Stomach smooth muscle (tissue), 2 donors: ENCODE measurements at regions not wholly inside any gene's neighbourhood (a gene's known extent, or its start where the extent isn't known, plus 50 kb on each side); places are given as distances from the start of the nearest gene placed in this dataset.
"Not testable (repeated sequence)": the region's sequence is repeated elsewhere in the genome, so short reads cannot be mapped to it uniquely, and the experiment has no call there.

Experiments used
- H3K27ac ChIP-seq: one replicate; pipeline ENCODE4 v1.7.0; 2013; ENCODE audit warnings: mild to moderate bottlenecking, low read length, inconsistent platforms
- H3K27me3 ChIP-seq, 2 donors: one replicate each; pipeline ENCODE4 v1.7.0; 2013; ENCODE audit warnings: low read length in 2 of 2; ENCODE audit not compliant: insufficient read depth in 2 of 2, control insufficient read depth in 1 of 2
- H3K36me3 ChIP-seq, 2 donors: one replicate each; pipeline ENCODE4 v1.7.0; 2013; ENCODE audit warnings: low read length in 2 of 2; ENCODE audit not compliant: control insufficient read depth in 2 of 2, insufficient read depth in 2 of 2
- H3K4me1 ChIP-seq: one replicate; pipeline ENCODE4 v1.7.0; 2013; ENCODE audit warnings: low read length; ENCODE audit not compliant: control insufficient read depth, insufficient read depth
- H3K4me3 ChIP-seq, 2 donors: one replicate each; pipeline ENCODE4 v1.7.0; 2013; ENCODE audit warnings: low read length in 2 of 2
- H3K9ac ChIP-seq, 2 donors: one replicate each; pipeline ENCODE4 v1.7.0; 2013; ENCODE audit warnings: low read length in 2 of 2, mild to moderate bottlenecking in 1 of 2
- H3K9me3 ChIP-seq, 2 donors: one replicate each; pipeline ENCODE4 v1.7.0; 2013; ENCODE audit warnings: low read length in 2 of 2; ENCODE audit not compliant: control insufficient read depth in 2 of 2
- donor health status: healthy.
- donor health status: Pancreatic carcinoma.

DNA sequence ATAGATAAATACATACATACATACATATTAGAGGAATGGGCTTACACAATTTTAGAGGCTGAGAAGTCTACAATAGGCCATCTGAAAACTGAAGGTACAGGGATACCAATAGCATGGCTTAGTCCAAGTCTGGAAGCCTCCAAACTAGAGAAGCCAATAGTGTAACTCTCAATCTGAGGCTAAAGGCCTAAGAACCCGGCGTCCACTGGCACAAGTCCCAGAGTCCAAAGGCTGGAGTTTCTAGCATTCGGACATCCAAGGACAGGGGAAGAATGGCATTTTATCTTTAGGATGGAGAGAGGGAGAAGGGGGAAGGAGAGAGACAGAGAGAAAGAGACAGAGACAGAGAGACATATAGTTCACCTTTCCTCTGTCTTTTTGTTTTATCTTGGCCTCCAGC, 63.7 kb upstream of the SYT4 start:
- no peak overlapping the region for H3K4me3 ChIP-seq
- no peak overlapping the region for H3K9ac ChIP-seq
- no peaks in the 10 kb centered on the region for H3K27me3 ChIP-seq
- no peaks in the 10 kb centered on the region for H3K9me3 ChIP-seq
- no peaks in the 10 kb centered on the region for H3K4me1 ChIP-seq
- no peaks in the 10 kb centered on the region for H3K36me3 ChIP-seq
- no peak overlapping the region for H3K27ac ChIP-seq

DNA sequence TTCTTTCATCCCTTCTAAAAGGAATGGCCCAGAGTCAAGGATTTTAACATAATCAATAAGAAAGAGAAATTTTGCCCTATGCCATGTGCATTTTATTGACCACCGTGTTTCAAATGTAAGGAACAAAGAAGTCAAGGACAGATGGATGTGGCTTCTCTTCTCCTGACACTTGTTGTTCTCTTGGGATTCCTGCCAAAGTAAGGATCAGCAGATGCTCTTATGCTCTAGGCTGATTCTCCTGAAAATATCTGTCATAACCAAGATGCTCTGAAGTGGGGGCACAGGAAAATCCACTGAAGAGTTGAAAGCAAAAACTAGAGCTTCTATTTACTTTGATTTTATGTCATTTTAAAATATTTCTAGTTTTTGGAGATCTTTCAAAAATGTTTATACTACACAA, 72.9 kb upstream of the SYT4 start:
- Histone ChIP-seq H3K27ac (no peak overlapping the region), H3K9me3 (no peaks in the 10 kb centered on the region), H3K4me3 (no peak overlapping the region), H3K27me3 (no peaks in the 10 kb centered on the region), H3K4me1 (no peaks in the 10 kb centered on the region), H3K9ac (no peak overlapping the region), H3K36me3 (no peaks in the 10 kb centered on the region)

- no peak overlapping the region for H3K9ac ChIP-seq
- no peak overlapping the region for H3K4me3 ChIP-seq
- H3K4me1 ChIP-seq: no peaks in the 10 kb centered on the region
- H3K27ac ChIP-seq: no peak overlapping the region
- peaks cover 0 to 2% of the 10 kb centered on the region in 2 donors for H3K9me3 ChIP-seq
- no peaks in the 10 kb centered on the region for H3K27me3 ChIP-seq
- no peaks in the 10 kb centered on the region for H3K36me3 ChIP-seq
Observed at GRCh38 chr18:43364535-43364934, 87.2 kb upstream of the SYT4 start.

DNA sequence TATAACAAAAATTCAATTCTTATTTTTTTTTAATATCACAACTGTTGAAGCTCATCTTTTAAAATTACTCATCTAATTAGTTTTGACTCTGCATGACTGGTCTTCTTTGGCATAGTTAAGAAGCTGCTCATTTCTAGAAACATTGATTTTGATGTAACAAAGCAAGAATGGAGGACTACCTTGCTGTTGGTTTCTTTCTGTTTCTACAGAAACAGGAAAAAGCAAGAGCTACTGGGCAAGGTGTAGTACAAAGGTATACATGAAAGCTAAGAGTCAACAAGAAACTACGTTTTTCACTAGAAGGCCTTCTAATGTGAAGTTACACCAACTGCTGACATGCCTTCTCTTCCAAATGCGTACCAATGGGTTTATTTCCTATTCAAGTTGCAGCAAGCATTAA, 90.6 kb upstream of the SYT4 start:
- no peak overlapping the region for H3K4me3 ChIP-seq
- H3K27ac ChIP-seq: no peak overlapping the region

DNA sequence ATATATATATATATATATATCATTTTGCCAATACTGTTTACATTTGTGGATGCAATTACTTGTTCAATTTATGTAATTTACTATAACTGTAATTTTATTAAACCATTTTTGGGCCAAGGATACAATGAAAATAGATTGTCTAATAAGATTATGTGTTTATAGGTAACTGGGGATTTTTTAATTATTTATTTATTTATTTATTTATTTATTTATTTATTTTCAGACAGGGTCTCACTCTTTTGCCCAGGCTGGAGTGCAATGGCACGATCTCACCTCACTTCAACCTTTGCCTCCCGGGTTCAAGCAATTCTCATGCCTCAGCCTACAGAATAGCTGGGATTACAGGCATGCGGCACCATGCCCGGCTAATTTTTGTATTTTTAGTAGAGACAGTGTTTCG, 92.0 kb upstream of the SYT4 start:
- H3K27ac ChIP-seq, H3K4me3 ChIP-seq, H3K9me3 ChIP-seq, H3K36me3 ChIP-seq, H3K27me3 ChIP-seq, H3K4me1 ChIP-seq, H3K9ac ChIP-seq: not testable (repeated sequence)

More for the DNA sequence above, 90.6 kb upstream of the SYT4 start:
- no peaks in the 10 kb centered on the region for H3K27me3 ChIP-seq
- H3K9me3 ChIP-seq: no peaks in the 10 kb centered on the region
- H3K36me3 ChIP-seq: no peaks in the 10 kb centered on the region
- H3K9ac ChIP-seq: no peak overlapping the region
- no peaks in the 10 kb centered on the region for H3K4me1 ChIP-seq

DNA sequence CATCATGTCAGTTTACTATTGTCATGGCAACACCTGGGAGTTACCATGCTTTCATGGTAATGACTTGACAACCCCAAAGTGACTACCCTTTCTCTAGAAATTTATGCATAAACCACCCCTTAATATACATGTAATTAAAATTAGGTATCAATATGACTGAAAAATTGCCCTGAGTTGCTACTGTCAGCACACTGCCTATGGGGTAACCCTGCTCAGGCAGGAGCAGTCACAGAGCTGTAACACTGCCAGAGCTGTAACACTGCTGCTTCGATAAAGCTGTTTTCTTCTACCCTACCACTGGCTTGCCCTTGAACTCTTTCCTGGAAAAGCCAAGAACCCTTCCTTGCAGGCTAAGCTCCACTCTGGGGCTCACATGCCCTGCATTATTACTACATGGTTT, 95.5 kb upstream of the SYT4 start:
- H3K27me3 ChIP-seq: no peaks in the 10 kb centered on the region
- no peak overlapping the region for H3K4me3 ChIP-seq
- H3K4me1 ChIP-seq: no peaks in the 10 kb centered on the region
- no peaks in the 10 kb centered on the region for H3K9me3 ChIP-seq
- no peak overlapping the region for H3K9ac ChIP-seq
- no peaks in the 10 kb centered on the region for H3K36me3 ChIP-seq
- H3K27ac ChIP-seq: no peak overlapping the region

DNA sequence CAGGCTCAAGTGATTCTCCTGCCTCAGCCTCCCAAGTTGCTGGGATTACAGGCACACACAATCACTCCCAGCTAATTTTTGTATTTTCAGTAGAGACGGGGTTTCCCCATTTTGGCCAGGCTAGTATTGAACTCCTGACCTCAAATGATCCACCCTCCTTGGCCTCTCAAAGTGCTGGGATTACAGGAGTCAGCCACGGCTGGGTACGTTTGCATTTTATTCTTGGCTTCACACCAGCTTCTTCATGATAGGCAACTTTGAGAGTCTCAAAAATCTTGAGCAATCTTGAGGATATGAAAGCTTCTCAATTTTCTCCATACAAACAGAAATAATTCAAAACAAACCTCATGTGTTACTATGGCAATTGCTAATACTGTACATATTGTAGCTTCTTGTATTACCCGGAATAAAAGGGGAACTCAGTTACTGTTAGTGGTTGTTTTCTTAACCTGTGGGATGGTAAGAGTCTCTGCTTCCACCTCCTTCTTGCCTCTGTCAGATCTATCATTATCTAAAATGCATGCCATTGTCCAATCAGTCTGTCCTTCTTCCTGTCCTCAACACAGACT, 102.9 kb upstream of the SYT4 start:
- H3K36me3 ChIP-seq: no peaks in the 10 kb centered on the region
- H3K9ac ChIP-seq: no peak overlapping the region
- no peaks in the 10 kb centered on the region for H3K27me3 ChIP-seq
- no peak overlapping the region for H3K4me3 ChIP-seq
- H3K9me3 ChIP-seq: no peaks in the 10 kb centered on the region
- no peak overlapping the region for H3K27ac ChIP-seq
- no peaks in the 10 kb centered on the region for H3K4me1 ChIP-seq

DNA sequence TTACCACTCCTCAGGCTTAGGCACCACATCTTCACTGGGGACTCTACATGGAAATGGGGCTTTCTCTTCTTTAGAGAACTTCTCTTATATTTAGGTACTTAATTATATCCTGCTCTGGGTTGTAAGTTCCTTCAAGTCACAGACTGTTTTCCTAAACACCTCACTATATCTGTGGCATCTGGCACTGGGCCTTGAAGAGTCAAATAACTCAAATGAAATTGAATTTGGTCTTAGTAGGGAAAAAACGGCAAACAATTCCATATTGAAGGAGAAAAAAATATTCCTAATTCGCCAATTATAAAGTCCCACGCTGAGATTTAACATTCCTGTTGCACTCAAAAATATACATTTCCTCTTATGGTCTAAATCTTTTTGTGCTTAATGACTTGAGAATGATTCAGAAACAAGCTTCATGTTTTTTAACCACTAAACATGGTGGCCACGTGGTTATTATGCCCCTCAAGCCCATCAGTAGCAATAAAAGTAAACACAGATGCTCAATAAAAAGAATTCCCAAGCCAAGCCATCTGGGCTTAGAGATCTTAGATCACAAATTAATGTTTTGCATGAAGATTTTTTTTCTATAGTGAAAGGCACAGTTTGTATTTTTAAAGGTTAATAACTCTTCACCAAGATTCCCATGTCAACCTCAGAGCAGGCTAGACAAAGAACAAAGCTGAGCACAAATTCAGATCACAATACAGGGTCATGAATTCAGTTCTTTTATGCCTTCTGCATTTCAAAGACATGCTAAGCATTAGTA, 105.5 kb upstream of the SYT4 start:
- no peaks in the 10 kb centered on the region for H3K27me3 ChIP-seq
- no peaks in the 10 kb centered on the region for H3K36me3 ChIP-seq
- no peak overlapping the region for H3K9ac ChIP-seq
- H3K27ac ChIP-seq: no peak overlapping the region
- H3K4me1 ChIP-seq: no peaks in the 10 kb centered on the region
- no peak overlapping the region for H3K4me3 ChIP-seq
- H3K9me3 ChIP-seq: no peaks in the 10 kb centered on the region

- Histone ChIP-seq H3K4me3 (no peak overlapping the region), H3K9me3 (no peaks in the 10 kb centered on the region)
Observed at GRCh38 chr18:43389163-43389562, 111.9 kb upstream of the SYT4 start.

DNA sequence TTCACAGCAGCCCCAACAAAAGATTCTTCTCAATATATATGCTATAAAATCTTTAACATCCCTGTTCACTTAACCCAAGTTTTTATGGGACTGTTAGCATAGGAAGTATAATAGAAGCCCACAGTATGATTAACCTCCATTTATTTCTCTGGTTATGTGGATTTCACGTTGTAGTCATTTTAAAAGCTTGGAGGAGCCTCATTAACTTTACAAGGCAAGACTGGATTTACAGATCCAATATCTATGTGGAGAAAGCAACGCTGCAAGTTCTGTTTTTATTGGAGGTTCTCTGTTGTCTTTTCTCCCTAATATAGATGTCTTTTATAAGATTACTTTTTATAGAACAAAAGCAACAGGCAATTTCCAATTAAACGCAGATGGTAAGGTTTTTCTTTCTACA, 114.9 kb upstream of the SYT4 start:
- no peak overlapping the region for H3K27ac ChIP-seq
- no peaks in the 10 kb centered on the region for H3K4me1 ChIP-seq
- H3K36me3 ChIP-seq: no peaks in the 10 kb centered on the region
- no peak overlapping the region for H3K4me3 ChIP-seq
- no peaks in the 10 kb centered on the region for H3K27me3 ChIP-seq
- no peak overlapping the region for H3K9ac ChIP-seq
- H3K9me3 ChIP-seq: no peaks in the 10 kb centered on the region

More at GRCh38 chr18:43389163-43389562, 111.9 kb upstream of the SYT4 start:
- H3K27me3 ChIP-seq: no peaks in the 10 kb centered on the region
- H3K4me1 ChIP-seq: no peaks in the 10 kb centered on the region
- no peak overlapping the region for H3K9ac ChIP-seq
- H3K27ac ChIP-seq: no peak overlapping the region
- no peaks in the 10 kb centered on the region for H3K36me3 ChIP-seq

- no peaks in the 10 kb centered on the region for H3K4me1 ChIP-seq
- H3K27me3 ChIP-seq: no peaks in the 10 kb centered on the region
- H3K27ac ChIP-seq: no peak overlapping the region
- H3K4me3 ChIP-seq: no peak overlapping the region
- no peaks in the 10 kb centered on the region for H3K9me3 ChIP-seq
- H3K36me3 ChIP-seq: no peaks in the 10 kb centered on the region
- H3K9ac ChIP-seq: no peak overlapping the region
Observed at GRCh38 chr18:43393174-43393573, 115.9 kb upstream of the SYT4 start.
